Renal cortex interstitium (tissue), 11 donors: ENCODE measurements at regions not wholly inside any gene's neighbourhood (a gene's known extent, or its start where the extent isn't known, plus 50 kb on each side); places are given as distances from the start of the nearest gene placed in this dataset.
"Not testable (repeated sequence)": the region's sequence is repeated elsewhere in the genome, so short reads cannot be mapped to it uniquely, and the experiment has no call there.

ENCODE experiments used
- DNase-seq, 11 donors: peaks; one replicate each; pipeline ENCODE4 v3.0.0-alpha.2; 2013; ENCODE audit warnings: low read depth in 9 of 11, low spot score in 4 of 11; ENCODE audit errors: extremely low read depth in 1 of 11

DNA sequence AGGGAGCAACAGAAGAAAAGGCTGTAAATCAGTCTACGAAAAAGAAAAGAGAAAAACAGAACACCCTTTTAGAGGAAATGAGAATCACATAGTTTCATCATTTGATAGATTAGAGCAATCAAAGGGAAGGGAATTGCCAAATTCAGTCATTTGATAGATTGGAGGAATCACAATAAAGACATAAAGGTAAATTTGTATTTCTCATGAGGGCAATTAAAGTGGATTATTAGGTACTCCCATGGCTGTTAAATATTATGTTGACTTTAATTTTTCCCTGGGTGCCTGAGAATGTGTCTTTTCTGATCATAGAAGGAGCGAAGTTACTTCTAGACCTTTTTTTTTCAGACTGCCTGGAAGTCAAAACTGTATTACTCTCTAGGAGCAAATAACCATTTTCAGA, 1145.7 kb downstream of the EPHA7 start:
- no peak for DNase-seq

DNA sequence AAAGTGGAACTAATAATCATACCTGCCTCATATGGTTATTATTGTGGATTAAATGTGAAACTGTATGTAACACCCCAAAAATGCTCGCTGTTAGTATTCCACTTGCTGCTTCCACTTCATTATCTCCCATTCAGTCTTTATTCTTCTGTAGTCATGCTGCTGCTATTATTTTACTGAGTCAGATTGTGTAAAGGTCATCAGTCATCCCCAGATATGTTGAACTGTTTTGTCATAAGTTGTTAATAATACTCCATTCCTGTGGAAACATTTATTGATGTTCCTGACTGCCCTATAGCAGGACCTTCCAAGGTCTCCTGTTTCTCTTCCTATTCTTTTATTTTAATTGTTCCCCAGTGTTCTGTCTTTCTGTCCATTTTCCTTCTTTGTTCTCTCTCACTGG, 1148.3 kb downstream of the EPHA7 start:
- DNase-seq = no peak

DNA sequence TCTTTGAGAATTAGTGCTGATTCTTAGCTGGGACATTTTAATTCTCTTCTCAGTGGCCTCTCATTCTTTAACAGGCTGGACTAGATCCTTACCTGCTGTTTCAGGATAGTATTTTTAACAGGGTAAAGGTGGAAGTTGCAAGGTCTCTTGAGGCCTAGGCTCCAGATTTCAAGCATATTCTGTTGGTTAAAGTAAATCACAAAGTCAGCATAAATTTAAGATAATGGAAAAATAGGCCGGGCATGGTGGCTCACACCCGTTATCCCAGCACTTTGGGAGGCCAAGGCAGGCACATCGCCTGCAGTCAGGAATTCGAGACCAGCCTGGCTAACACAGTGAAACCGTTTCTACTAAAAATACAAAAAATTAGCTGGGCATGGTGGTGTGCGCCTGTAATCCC, 1149.0 kb downstream of the EPHA7 start:
- DNase-seq = no peak

DNA sequence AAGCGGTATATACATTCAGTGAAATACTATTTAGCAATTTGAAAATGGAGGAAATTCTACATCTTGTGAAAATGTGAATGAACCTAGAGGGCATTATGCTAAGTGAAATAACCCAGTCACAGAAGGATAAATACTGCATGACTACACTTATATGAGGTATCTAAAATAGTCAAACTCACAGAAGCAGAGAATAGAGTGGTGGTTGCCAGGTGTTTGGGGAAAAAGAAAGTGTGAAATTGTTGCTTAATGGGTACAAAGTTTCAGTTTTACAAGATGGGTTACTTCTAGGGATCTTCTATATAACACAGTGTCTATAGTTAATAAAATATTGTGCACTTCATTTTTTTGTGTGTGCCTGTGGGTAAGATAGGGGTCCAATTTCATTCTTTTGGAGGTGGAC, 1152.0 kb downstream of the EPHA7 start:
- no peak for DNase-seq

DNA sequence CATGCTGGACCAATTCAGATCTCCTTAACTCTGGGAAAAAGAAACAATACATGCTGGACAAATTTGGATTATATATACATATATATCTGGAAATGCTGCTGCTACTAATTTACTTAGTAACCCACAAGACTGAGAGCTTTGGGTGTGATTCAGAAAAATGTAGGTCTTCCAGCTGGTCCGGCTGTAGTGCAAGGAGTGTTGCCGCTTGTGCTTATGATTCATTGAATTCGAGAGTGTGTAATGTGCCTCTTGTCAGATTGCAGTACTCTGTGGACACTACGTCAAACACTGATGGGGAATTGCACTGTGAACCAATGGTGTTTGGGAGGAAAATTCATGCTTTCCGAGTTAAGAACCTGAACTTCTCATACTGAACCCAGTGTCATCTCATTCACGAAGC, 1155.5 kb downstream of the EPHA7 start:
- DNase-seq = no peak

DNA sequence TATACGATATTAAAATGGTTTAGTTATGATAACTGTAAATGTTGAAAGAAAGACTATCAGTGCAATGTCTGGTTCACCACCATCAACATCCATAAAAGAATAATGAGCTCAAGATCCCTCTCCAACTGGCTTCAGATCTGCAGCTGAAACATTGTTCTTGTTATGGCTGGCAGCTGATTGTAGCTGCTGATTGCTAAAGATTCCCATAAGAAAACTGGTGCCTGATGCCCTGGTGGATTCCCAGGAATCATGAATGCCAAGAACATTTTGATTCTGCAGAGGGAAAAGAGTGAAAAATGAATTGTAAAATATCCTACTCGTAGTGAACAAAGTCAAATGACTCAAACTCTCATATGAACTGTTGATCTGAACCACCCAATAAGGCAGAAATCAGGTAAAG, 1160.2 kb downstream of the EPHA7 start:
- DNase-seq = no peak

DNA sequence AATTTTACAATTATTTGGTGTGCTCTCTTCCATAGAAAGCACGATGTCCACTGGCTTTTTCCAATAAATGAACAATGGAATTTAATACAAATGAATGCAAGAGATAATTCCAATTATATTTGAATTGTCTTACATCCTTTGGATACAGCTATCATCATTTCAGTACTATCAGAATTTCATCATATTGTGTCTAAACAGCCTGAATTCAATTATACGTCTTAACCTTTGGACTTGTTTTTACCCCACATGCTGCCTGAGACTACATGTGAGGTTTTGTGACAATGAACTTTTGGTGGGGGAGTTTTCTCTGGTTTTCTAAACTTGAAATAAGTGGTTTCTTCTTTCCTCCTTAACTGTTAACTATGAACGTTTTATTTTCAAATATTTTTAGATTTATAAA, 1176.0 kb downstream of the EPHA7 start:
- DNase-seq = no peak

DNA sequence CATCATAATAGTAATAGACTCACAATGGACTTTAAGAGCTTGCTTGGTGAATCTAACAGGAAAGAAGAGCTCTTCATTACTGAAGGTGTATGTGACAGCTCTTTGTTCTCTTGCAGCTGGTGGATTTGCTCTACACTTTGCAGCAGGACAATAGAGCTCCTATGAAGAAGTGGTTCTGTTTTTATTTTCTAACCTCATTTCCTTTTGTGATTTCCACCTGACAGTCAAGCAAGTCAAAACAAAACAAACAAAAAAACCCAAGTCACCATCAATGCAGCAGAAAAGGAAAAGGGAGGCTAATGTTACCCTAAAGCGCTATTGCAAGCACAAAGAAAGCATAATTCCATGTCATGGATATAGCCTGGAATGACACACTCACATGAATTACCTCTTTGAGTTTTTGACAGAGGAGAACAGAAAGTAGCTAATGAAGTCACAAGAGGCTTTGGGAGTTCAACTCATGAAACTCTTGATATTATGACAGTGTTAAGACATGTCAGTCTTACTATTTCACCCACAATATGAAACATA, 1188.1 kb downstream of the EPHA7 start:
- DNase-seq = peak in 4 of 11 donors; percentile 8 to 19 (median 14)

DNA sequence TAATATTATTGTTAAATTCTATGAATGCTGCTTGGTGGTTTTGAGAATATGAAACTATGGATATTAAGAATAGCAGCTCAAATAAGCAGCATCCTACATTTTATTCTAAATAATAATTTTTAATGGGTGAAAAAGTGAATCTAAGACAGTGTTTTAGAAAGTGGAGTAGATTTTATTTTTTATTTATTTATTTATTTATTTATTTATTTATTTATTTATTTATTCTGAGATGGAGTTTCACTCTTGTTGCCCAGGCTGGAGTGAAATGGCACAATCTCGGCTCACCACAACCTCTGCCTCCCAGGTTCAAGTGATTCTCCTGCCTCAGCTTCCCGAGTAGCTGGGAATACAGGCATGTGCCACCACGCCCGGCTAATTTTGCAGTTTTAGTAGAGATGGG, 1199.4 kb downstream of the EPHA7 start:
- DNase-seq = not testable (repeated sequence)

DNA sequence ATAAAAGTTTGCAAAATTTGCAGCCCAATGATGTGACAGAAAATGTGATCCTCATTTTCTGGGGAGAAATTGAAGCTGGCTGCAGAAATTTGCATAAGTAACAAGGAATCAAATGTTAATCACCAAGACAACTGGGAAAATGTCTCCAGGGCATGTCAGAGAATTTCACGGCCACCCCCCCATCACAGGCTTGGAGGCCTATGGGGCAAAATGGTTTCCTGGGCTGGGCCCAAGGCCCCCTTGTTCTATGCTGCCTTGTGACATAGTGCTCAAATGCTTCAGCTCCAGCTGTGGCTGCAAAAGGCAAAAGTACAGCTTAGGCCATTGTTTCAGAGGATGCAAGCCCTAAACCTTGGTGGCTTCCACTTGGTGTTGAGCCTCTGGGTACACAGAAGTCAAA, 1202.6 kb downstream of the EPHA7 start:
- DNase-seq = no peak

DNA sequence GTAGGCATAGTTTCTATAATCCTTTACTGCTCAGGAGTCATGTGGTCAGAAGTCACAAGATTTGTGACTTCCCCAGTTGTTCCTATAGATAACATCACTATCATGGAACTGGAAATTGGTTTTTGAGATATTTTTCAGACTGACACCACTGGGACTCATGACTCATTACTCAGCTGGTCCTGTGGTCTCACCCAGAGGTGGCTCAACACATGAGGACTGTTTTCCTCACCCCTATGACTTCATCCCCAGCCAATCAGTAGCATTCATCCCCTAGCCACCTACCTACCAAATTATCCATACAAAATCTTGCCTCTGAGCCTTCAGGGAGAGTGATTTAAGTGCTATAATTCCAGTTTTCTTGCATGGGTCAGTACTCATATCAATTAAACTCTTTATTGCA, 1217.7 kb downstream of the EPHA7 start:
- DNase-seq = no peak

DNA sequence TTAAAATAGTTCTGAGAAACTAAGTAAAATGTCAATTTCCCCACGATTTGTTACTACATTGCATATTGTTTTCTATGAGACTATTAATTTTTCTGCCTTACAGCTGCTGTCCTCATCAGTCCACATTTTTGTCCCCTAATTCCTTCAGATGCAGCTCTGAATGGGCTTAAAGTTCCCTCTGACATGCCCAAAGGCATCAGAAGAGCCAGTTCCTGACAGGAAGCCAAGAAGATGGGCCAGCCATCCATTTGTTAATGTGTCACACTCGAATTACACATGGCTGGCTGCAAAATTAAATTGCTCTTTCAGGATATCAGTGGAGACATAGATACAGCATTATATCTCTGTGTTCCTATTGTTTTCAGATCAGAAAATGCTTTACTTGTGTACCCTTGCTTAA, 1223.0 kb downstream of the EPHA7 start:
- DNase-seq = no peak

DNA sequence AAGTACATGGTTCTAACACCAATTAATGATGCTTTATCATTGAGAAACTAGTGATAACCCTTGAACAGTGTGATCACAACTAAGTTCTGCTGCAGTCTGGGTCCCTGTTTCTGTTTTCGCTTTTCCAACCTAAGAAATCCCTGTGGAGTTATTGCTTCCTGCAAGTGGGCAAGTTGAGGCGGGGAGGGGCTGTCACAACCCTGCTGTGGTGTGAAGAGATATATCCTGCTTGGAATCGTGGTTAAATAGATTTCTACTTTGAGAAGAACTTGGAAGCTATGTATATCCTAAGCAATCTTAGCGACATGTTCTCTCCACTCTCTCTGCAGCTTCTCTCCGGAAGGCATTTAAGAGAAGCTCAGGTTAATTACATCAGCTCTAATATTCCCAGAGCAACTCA, 1223.6 kb downstream of the EPHA7 start:
- DNase-seq = no peak

DNA sequence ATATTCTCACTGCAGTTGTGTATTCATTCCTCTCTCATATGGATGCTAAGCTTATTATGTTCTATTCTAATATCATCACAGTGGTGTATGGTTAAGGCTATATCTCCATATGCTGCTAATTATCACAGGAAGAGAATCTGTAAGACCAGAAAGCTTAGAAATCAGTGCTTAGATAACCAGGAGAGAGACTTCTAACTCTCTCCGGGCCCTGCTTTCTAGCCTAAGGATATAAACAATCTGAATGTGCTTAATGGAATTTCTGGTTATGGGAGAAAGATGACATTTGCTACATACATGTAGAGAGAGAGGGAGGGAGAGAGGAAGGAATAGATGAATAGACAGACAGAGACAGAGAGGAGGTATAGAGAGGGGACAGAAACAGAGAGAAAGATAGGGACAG, 1231.3 kb downstream of the EPHA7 start:
- DNase-seq = no peak

DNA sequence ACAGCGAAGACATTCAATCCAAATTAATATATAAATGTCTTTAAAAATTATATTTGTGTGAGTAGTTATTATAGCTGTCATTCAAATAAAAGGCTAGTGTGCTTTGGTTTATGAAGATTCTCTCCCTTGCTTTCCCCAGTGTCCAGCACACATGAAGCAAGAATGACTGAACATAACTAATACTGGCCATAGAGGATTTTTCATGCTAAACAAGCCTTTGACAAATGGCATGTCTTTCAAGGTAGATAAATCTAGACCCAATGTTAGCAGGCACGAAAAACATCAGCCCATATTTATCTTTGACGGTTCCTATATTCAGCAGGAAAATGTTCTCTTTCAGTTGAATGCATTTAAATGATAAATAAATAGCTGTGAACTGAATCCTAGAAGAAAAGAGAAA, 1234.4 kb downstream of the EPHA7 start:
- no peak for DNase-seq

DNA sequence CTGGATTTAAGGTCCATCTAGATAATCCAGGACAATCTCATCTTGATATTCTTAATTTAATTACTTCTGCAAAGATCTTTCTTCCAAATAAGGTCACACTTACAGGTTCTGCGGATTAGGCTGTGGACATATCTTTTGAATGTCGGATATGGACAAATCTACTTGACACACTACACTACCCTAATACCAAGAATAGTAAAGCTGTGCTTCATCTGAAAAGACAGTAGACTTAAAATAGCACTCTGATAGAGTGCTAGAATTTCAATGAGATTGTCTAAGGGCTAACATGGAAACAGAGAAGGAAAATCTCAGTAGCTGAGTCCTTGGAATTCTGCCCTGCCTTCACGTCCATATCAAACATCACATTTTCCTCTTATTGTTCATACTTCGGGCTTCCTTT, 1238.0 kb downstream of the EPHA7 start:
- DNase-seq = no peak

DNA sequence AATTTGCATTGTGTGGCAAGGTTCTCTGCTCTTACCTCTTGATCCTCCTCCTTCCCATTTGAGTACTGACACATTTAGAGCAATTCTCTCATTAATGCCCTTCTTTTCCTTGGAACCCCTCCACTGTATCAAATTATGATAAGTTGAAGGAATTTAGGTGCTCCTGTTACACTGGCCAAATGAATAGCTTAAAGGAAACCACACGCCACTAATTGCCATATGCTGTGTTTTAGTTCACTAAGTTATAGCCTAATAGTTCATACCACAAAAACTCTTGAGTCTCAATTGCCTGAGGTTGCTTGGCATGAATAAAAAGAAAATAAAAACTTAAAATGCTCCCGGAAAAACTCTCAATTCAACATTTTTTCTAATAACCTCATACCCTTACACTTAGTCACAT, 1239.3 kb downstream of the EPHA7 start:
- no peak for DNase-seq

DNA sequence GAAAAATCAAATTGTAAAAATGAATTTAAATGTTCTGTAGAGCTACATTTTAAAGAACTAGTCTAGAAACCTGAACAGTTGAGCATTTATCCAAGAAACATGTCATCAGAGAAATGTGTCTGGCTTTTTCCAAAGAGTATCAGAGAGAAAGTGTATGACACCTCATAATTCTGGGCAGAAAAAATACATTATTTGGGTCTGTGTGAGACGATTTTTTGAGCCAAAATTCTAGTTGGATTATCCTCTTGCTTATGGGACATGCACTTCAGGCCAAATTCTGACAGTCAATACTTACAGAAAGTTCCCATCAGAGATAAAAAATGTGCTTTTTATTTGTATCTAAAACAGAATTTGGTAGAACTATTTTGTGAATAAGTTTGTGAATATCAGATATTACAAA, 1242.7 kb downstream of the EPHA7 start:
- no peak for DNase-seq

DNA sequence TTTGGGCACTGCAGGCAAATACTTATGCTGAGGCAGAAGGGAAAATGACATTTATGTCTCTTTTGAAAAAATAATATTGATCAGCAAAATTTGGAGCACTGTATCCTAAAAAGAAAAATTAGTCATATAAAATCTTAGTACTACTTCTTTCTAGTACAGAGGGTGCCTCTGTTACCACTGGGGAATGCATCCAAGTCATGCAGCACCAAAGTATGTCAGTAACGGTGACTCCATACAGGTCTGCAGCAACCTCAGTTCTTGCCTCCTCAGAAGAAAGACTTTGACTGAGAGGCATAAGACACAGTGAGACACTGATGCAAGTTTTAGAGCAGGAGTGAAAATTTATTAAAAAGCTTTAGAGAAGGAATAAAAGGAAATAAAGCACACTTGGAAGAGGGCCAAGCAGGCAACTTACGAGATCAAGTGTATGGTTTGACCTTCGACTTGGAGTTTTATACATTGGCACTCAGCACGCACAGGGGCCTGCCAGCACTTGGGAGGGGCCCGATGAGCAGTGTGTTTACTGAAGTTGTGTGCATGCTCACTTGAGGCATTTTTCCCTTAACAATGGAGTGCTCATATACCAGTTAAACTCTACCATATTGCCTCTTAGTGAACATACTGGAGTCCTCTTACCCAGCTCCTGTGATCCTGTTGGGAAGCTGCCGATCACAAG, 1244.8 kb downstream of the EPHA7 start:
- no peak for DNase-seq

DNA sequence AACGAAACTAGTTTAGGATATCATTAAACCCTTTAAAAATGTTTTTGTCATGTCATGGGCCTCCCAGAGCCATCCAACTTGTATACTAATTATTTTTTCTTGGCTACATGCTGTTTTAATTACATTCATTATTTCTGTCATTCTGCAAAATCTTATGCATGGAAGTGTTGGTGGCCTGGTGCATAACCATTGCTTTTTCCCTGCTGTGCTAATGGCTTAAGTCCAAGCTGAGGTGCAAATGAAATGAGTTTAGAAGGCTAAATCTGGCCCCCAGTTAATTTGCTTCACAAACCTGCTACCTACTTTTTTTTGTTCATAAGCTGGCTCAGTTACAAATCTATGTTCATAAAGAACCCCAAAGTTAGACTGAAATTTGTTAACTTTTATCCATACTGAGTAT, 1249.9 kb downstream of the EPHA7 start:
- no peak for DNase-seq

DNA sequence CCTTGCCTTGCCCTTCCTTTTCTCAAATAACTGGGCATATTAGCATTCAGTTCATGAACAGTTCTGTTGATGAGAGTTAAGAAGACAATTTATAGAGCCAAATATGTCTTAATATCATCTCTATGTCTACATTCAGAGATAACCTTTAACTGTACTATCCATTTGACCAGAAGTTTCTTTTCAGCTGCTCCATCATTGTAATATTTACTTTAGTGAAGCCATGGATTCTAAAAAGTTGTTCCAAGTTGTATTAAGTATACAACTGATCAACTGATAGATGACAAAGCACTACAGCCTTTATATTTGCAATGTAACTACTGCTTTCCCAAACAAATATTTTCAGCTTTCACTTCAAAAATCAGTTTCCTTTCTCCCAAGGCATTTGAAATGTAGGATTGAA, 1252.7 kb downstream of the EPHA7 start:
- DNase-seq = no peak

DNA sequence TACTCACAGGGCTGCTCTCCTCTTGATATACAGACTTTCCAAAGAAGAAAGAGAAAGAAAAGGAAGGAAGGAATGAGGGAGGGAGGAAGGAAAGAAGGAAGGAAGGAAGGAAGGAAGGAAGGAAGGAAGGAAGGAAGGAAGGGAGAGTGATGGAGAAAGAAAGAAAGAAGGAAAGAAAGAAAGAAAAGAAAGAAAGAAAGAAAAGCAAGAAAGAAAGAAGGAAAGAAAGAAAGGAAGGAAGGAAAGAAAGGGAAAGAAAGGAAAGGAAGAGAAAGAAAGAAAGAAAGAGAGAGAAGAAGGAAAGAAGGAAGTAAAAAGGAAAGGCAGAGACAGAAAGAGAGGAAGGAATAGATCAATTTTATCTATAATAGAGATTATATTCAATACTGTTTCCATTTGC, 1257.4 kb downstream of the EPHA7 start:
- DNase-seq = no peak
